Endodermal cell (in vitro differentiated cells): ENCODE measurements at regions not wholly inside any gene's neighbourhood (a gene's known extent, or its start where the extent isn't known, plus 50 kb on each side); places are given as distances from the start of the nearest gene placed in this dataset.

ENCODE experiments used
- DNase-seq: peaks from one replicate; pipeline ENCODE4 v3.0.0-alpha.2; 2017
- H3K27ac ChIP-seq: 2 replicates; pipeline ENCODE4 v1.5.1; 2013; ENCODE audit warnings: mild to moderate bottlenecking, low read depth, low read length, moderate library complexity
- H3K27me3 ChIP-seq: 2 replicates; pipeline ENCODE4 v1.6.1; 2013; ENCODE audit warnings: mild to moderate bottlenecking, low read length, moderate library complexity; ENCODE audit not compliant: insufficient read depth, control insufficient read depth, poor library complexity, severe bottlenecking
- H3K36me3 ChIP-seq: 2 replicates; pipeline ENCODE4 v1.7.0; 2013; ENCODE audit warnings: mild to moderate bottlenecking, low read length, moderate library complexity; ENCODE audit not compliant: control insufficient read depth, insufficient read depth
- H3K4me1 ChIP-seq: one replicate; pipeline ENCODE4 v1.7.0; 2013; ENCODE audit warnings: low read length; ENCODE audit not compliant: control insufficient read depth, insufficient read depth
- H3K4me3 ChIP-seq: 2 replicates; pipeline ENCODE4 v1.5.1; 2013; ENCODE audit warnings: mild to moderate bottlenecking, low read length, moderate library complexity
- H3K9ac ChIP-seq: 2 replicates; pipeline ENCODE4 v1.6.1; 2013; ENCODE audit warnings: mild to moderate bottlenecking, low read length, moderate library complexity; ENCODE audit not compliant: poor library complexity, severe bottlenecking; ENCODE audit errors: extremely low read depth
- H3K9me3 ChIP-seq: 2 replicates; pipeline ENCODE4 v1.6.1; 2013; ENCODE audit warnings: mild to moderate bottlenecking, low read length, moderate library complexity; ENCODE audit not compliant: control insufficient read depth
- H3K27ac Mint-ChIP-seq: 2 replicates; pipeline ENCODE4 v1.8.0; 2020; ENCODE audit warnings: mixed read lengths
- H3K27me3 Mint-ChIP-seq: 2 replicates; pipeline ENCODE4 v1.8.0; 2021; ENCODE audit warnings: mild to moderate bottlenecking, mixed read lengths; ENCODE audit not compliant: insufficient read depth
- H3K36me3 Mint-ChIP-seq: 2 replicates; pipeline ENCODE4 v1.8.0; 2020; ENCODE audit warnings: low read depth, mixed read lengths
- H3K4me1 Mint-ChIP-seq: 2 replicates; pipeline ENCODE4 v1.8.0; 2020; ENCODE audit warnings: mixed read lengths
- H3K4me3 Mint-ChIP-seq: 2 replicates; pipeline ENCODE4 v1.8.0; 2020; ENCODE audit warnings: mild to moderate bottlenecking, moderate library complexity, mixed read lengths
- H3K9me3 Mint-ChIP-seq: 2 replicates; pipeline ENCODE4 v1.8.0; 2020; ENCODE audit warnings: mild to moderate bottlenecking, mixed read lengths
- CTCF ChIP-seq: fragments of 200-600 bp; sonication (generic); conservative IDR thresholded peaks from 2 replicates; pipeline ENCODE4 v1.5.0; 2021; ENCODE audit warnings: antibody characterized with exemption, mild to moderate bottlenecking
- WGBS, 2 experiments: methylation state at CpG; one replicate each; pipeline versions ENCODE4 v1.1.5 to v1.1.7; 2013; ENCODE audit warnings: missing lambda C conversion rate in 2 of 2, mixed read lengths in 1 of 2; ENCODE audit not compliant: insufficient coverage in 1 of 2, insufficient read length in 1 of 2; 5-methylcytosine and 5-hydroxymethylcytosine counted together

- Histone ChIP-seq H3K27me3 (no peaks in the 10 kb centered on the region), H3K9me3 (no peaks in the 10 kb centered on the region), H3K36me3 (no peaks in the 10 kb centered on the region), H3K4me3 (no peak overlapping the region), H3K4me1 (peaks cover 12% of the 10 kb centered on the region), H3K27ac (no peak overlapping the region), H3K9ac (no peak overlapping the region)
- no peak overlapping the region for H3K4me3 Mint-ChIP-seq
- peaks cover 3% of the 10 kb centered on the region for H3K27me3 Mint-ChIP-seq
- no peaks in the 10 kb centered on the region for H3K36me3 Mint-ChIP-seq
- 83 to 91% methylated on average over 1 to 3 of the region's 3 CpGs for WGBS, 2 experiments
- no peaks in the 10 kb centered on the region for H3K9me3 Mint-ChIP-seq
- no peak for DNase-seq
- peak; percentile 68 for TF ChIP-seq CTCF
- no peak overlapping the region for H3K27ac Mint-ChIP-seq
- peaks cover 12% of the 10 kb centered on the region for H3K4me1 Mint-ChIP-seq
Observed at GRCh38 chr10:104505521-104506042, 135.5 kb upstream of the SORCS3 start.

GRCh38 chr10:104509981-104510380 is 131.1 kb upstream of the SORCS3 start:
- 89 to 91% methylated on average over 3 of the region's 3 CpGs for WGBS, 2 experiments
- H3K27ac ChIP-seq = no peak overlapping the region

GRCh38 chr10:104510644-104511043 is 130.4 kb upstream of the SORCS3 start:
- no peak overlapping the region for H3K27ac Mint-ChIP-seq
- H3K4me3 Mint-ChIP-seq = no peak overlapping the region
- Histone ChIP-seq H3K9ac (no peak overlapping the region), H3K4me3 (no peak overlapping the region), H3K27ac (no peak overlapping the region), H3K9me3 (no peaks in the 10 kb centered on the region), H3K4me1 (peaks cover 4% of the 10 kb centered on the region), H3K36me3 (no peaks in the 10 kb centered on the region), H3K27me3 (no peaks in the 10 kb centered on the region)
- H3K36me3 Mint-ChIP-seq = no peaks in the 10 kb centered on the region
- no peaks in the 10 kb centered on the region for H3K9me3 Mint-ChIP-seq
- peaks cover 3% of the 10 kb centered on the region for H3K27me3 Mint-ChIP-seq
- TF ChIP-seq CTCF = no peak
- H3K4me1 Mint-ChIP-seq = peaks cover 6% of the 10 kb centered on the region
- WGBS, 2 experiments = 86% methylated on average over 1 of the region's 2 CpGs; no CpG with 5 or more reads in 1 of the 2 experiments
- no peak for DNase-seq

More at GRCh38 chr10:104509981-104510380, 131.1 kb upstream of the SORCS3 start:
- Mint-ChIP-seq H3K4me1 (peaks cover 5% of the 10 kb centered on the region), H3K27me3 (peaks cover 3% of the 10 kb centered on the region), H3K27ac (no peak overlapping the region), H3K4me3 (no peak overlapping the region), H3K36me3 (no peaks in the 10 kb centered on the region), H3K9me3 (no peaks in the 10 kb centered on the region)
- Histone ChIP-seq H3K9ac (no peak overlapping the region), H3K9me3 (no peaks in the 10 kb centered on the region), H3K36me3 (no peaks in the 10 kb centered on the region), H3K4me3 (no peak overlapping the region), H3K27me3 (no peaks in the 10 kb centered on the region), H3K4me1 (no peaks in the 10 kb centered on the region)
- DNase-seq = no peak
- no peak for TF ChIP-seq CTCF
